HEK293 (cell line): ENCODE measurements at regions not wholly inside any gene's neighbourhood (a gene's known extent, or its start where the extent isn't known, plus 50 kb on each side); places are given as distances from the start of the nearest gene placed in this dataset.

ENCODE experiments used
- CTCF ChIA-PET: fragments of 350-600 bp; formaldehyde crosslinking; extraction: SDS; loops from one replicate; lab custom pipeline; 2021; ENCODE audit warnings: antibody characterized with exemption; lab: Yijun Ruan, JAX
- POLR2A ChIA-PET: fragments of 300-600 bp; formaldehyde crosslinking; extraction: SDS; loops from one replicate; lab custom pipeline; 2020; ENCODE audit warnings: antibody characterized with exemption, inconsistent platforms; lab: Yijun Ruan, JAX
- H3K27ac ChIP-seq: fragments of 200-500 bp; sonication (Bioruptor generic); 2 replicates; pipeline ENCODE4 v1.5.1; 2014; ENCODE audit warnings: low read depth, low read length, control low read depth, inconsistent platforms; ENCODE audit errors: extremely low read depth
- H3K36me3 ChIP-seq, 2 experiments: fragments of 200-500 bp in 1 of 2; sonication (Bioruptor generic) in 1 of 2; 1 replicate in 1 of 2; 2 replicates in 1 of 2; pipeline ENCODE4 v1.5.1; 2014 to 2017; ENCODE audit warnings: inconsistent platforms in 2 of 2, low read length in 2 of 2; ENCODE audit not compliant: control insufficient read depth in 2 of 2, insufficient read depth in 1 of 2
- H3K4me1 ChIP-seq: fragments of 200-500 bp; sonication (Bioruptor generic); 2 replicates; pipeline ENCODE4 v1.5.1; 2014; ENCODE audit warnings: mild to moderate bottlenecking, low read length, inconsistent platforms; ENCODE audit not compliant: control insufficient read depth, insufficient read depth
- H3K4me3 ChIP-seq: 2 replicates; pipeline ENCODE4 v1.5.1; 2011; ENCODE audit warnings: low read depth, mild to moderate bottlenecking, control low read depth, low read length, moderate library complexity
- H3K9me3 ChIP-seq: fragments of 200-500 bp; sonication (Bioruptor generic); 2 replicates; pipeline ENCODE4 v1.5.1; 2014; ENCODE audit warnings: low read depth, low read length, inconsistent platforms; ENCODE audit not compliant: control insufficient read depth, insufficient read depth
- AEBP2 ChIP-seq: fragments of 450-650 bp; formaldehyde crosslinking; IDR thresholded peaks from 2 replicates; pipeline ENCODE4 v1.5.1; 2016; ENCODE audit warnings: missing biosample characterization, missing genetic modification characterization, borderline replicate concordance
- KLF17 ChIP-seq: fragments of 450-650 bp; formaldehyde crosslinking; IDR thresholded peaks from 2 replicates; pipeline ENCODE4 v1.5.1; 2016; ENCODE audit warnings: missing biosample characterization, missing genetic modification characterization
- KLF7 ChIP-seq: fragments of 450-650 bp; formaldehyde crosslinking; IDR thresholded peaks from 2 replicates; pipeline ENCODE4 v1.5.1; 2016; ENCODE audit warnings: missing biosample characterization, missing genetic modification characterization, borderline replicate concordance
- REST ChIP-seq: fragments of 450-650 bp; formaldehyde crosslinking; IDR thresholded peaks from 2 replicates; pipeline ENCODE4 v1.5.1; 2016; ENCODE audit warnings: missing biosample characterization, missing genetic modification characterization
- SETDB1 ChIP-seq: IDR thresholded peaks from one replicate; pipeline ENCODE4 v1.6.1; 2017; ENCODE audit warnings: mild to moderate bottlenecking, low read length, moderate library complexity, mixed read lengths; ENCODE audit not compliant: insufficient read length
- TRIM28 ChIP-seq: IDR thresholded peaks from 2 replicates; pipeline ENCODE4 v1.6.1; 2011; ENCODE audit warnings: low read length, control low read depth, borderline replicate concordance
- ZBTB8A ChIP-seq: fragments of 450-650 bp; formaldehyde crosslinking; IDR thresholded peaks from 2 replicates; pipeline ENCODE4 v1.5.1; 2016; ENCODE audit warnings: missing biosample characterization, missing genetic modification characterization
- ZEB2 ChIP-seq: fragments of 450-650 bp; formaldehyde crosslinking; IDR thresholded peaks from 2 replicates; pipeline ENCODE4 v1.5.1; 2016; ENCODE audit warnings: missing biosample characterization, missing genetic modification characterization
- ZFP69B ChIP-seq: fragments of 450-650 bp; formaldehyde crosslinking; IDR thresholded peaks from 2 replicates; pipeline ENCODE4 v1.5.1; 2016; ENCODE audit warnings: missing biosample characterization, missing genetic modification characterization
- ZNF302 ChIP-seq: fragments of 450-650 bp; formaldehyde crosslinking; IDR thresholded peaks from 2 replicates; pipeline ENCODE4 v1.5.1; 2016; ENCODE audit warnings: missing biosample characterization, missing genetic modification characterization, low read depth
- ZNF416 ChIP-seq: fragments of 450-650 bp; formaldehyde crosslinking; IDR thresholded peaks from 2 replicates; pipeline ENCODE4 v1.5.1; 2016; ENCODE audit warnings: missing biosample characterization, missing genetic modification characterization
- ZNF423 ChIP-seq: fragments of 450-650 bp; formaldehyde crosslinking; IDR thresholded peaks from 2 replicates; pipeline ENCODE4 v1.5.1; 2016; ENCODE audit warnings: missing biosample characterization, missing genetic modification characterization
- ZNF488 ChIP-seq: fragments of 450-650 bp; formaldehyde crosslinking; IDR thresholded peaks from 2 replicates; pipeline ENCODE4 v1.5.1; 2016; ENCODE audit warnings: missing biosample characterization, missing genetic modification characterization
- ZNF513 ChIP-seq: fragments of 450-650 bp; IDR thresholded peaks from 2 replicates; pipeline ENCODE4 v1.5.1; 2018; ENCODE audit warnings: missing biosample characterization, missing genetic modification characterization
- ZNF585B ChIP-seq: fragments of 450-650 bp; formaldehyde crosslinking; IDR thresholded peaks from 2 replicates; pipeline ENCODE4 v1.5.1; 2016; ENCODE audit warnings: missing biosample characterization, missing genetic modification characterization
- ZNF837 ChIP-seq: fragments of 450-650 bp; formaldehyde crosslinking; IDR thresholded peaks from 2 replicates; pipeline ENCODE4 v1.5.1; 2016; ENCODE audit warnings: missing biosample characterization, missing genetic modification characterization

GRCh38 chr6:103284835-103285234, 1574.9 kb downstream of the HACE1 start:
- POLR2A ChIA-PET: no interaction called here
- H3K36me3 ChIP-seq: no peaks in the 10 kb centered on the region
- TF ChIP-seq ZNF513 (tag by site-specific recombination) (no peak), ZFP69B (no peak), KLF7 (no peak), KLF17 (tag by site-specific recombination) (no peak), ZNF488 (tag by site-specific recombination) (no peak), ZNF302 (tag by site-specific recombination) (no peak), ZNF423 (tag by site-specific recombination) (no peak), ZEB2 (no peak)
- TF ChIP-seq, all 188 proteins: peak for 0
- Histone ChIP-seq H3K4me1 (no peaks in the 10 kb centered on the region), H3K27ac (no peak overlapping the region), H3K9me3 (no peaks in the 10 kb centered on the region), H3K4me3 (no peak overlapping the region)
- CTCF ChIA-PET: no interaction called here

- TF ChIP-seq SETDB1 (peak; percentile 97), AEBP2 (no peak), ZNF416 (no peak), ZBTB8A (tag by site-specific recombination) (no peak), TRIM28 (peak; percentile 94), ZNF837 (tag by site-specific recombination) (no peak), ZNF585B (no peak), REST (tag by site-specific recombination) (no peak)
- no peak overlapping the region for H3K27ac ChIP-seq
- no peaks in the 10 kb centered on the region for H3K36me3 ChIP-seq
- H3K4me1 ChIP-seq: no peaks in the 10 kb centered on the region
- H3K9me3 ChIP-seq: no peaks in the 10 kb centered on the region
- POLR2A ChIA-PET: no interaction called here
- no peak overlapping the region for H3K4me3 ChIP-seq
- CTCF ChIA-PET: no interaction called here
Observed at GRCh38 chr6:103280417-103280816, 1579.3 kb downstream of the HACE1 start.
